Astrocyte of the hippocampus (primary cell): ENCODE measurements at regions not wholly inside any gene's neighbourhood (a gene's known extent, or its start where the extent isn't known, plus 50 kb on each side); places are given as distances from the start of the nearest gene placed in this dataset.

Source experiments
- DNase-seq: peaks from one replicate; pipeline ENCODE4 v3.0.0; 2011; ENCODE audit warnings: low read depth, low spot score

GRCh38 chr17:77378318-77379064, 237.7 kb downstream of the SEC14L1 start:
- DNase-seq: no peak

DNA sequence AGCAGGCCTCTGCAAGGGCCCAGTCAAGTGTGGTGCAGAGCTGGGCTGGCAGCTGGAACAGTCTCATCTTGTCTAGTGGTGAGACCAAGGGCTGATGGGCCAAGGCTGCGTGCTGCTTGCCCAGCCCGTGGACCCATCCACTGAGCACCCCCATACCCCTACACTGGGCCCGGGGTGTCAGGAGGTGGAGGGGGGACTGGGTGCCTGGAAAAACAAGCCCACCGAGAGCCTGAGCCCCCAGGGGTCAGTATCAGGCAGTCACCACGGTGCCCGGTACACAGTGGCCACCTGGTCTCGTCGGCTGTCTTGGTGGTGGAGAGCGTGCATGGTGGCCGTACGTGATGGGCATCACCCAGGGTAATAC, 238.3 kb downstream of the SEC14L1 start:
- DNase-seq: no peak

DNA sequence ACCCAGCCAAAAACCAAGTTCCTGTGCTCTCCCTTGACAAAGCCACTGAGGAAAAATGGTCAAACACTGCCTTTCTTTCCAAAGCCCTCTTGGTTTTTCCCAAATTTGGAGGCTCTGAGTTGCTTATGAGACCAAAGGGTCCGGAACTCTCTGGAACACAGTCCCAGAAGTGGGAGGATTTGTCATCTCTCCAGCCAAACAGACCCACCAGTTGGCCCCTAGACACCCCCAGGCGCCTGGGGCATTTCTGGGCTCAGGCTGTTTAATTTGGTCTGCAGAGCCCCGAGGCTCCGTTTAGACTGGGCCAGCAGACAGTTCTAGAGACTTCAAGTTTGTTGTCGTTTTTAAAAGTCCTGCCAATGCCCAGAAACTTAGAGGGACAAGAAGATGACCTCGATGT, 239.1 kb downstream of the SEC14L1 start:
- no peak for DNase-seq

DNA sequence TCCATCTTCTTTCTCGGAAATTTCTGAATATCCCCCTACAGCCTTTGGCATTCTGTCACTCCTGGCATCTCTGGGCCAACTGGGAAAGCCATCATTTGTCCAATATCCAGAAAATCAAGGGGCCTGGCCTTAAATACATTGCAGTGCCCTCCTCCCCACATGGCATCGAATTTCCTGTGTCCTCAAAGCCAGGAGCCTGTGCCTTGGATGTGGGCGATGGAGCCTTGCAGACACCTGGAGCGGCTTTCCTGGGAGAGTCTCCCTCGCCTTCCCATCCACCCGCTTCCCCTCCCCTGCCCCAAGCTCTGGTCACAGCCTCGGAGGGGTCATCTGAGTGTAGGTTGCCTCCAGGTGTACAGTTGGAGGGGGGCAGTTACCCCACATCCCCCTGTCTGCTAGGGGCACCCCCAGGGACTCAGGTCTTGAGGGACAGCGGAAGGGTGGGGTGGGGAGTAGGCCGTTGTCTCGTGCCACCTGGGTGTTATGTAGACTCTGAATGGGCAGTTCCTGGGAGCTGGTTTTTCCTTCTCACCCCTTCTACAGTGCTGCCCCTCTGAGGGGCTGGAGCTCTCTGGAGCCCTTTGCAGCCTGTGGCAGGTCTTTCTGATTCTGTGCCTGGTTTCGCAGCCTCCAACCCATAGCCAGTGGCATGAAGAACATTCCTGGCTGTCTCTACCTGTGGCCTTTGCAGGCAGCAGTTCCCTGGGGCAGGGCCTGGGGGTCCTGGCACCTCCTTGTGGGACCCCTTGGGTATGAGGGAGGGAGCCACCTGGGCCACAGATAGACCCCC, 239.8 kb downstream of the SEC14L1 start:
- no peak for DNase-seq

DNA sequence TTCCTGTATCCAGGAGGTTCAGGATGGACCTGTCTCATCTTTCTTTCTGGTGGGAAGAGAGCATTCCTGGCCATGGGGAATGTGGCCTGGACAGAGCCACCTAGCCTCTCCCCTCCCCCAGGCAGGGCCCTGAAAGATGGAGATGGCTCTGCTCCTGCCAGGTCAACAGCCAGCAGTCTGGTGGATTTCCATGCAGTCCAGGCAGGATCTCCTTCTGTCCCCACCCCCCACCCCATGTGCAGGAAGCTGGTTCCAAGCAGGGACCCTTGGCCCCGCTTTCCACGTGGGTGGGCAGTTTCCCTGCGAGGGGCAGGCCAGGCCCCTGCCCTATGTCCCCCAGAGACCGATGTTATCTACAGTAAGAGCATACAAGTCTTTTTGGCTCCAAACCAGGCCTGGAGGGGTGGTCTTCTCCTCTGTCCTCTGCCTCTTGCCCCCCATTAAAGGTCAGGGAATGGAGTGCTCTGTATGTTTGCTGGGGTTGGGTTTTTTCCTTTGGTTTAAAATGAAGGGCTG, 240.5 kb downstream of the SEC14L1 start:
- DNase-seq: no peak

DNA sequence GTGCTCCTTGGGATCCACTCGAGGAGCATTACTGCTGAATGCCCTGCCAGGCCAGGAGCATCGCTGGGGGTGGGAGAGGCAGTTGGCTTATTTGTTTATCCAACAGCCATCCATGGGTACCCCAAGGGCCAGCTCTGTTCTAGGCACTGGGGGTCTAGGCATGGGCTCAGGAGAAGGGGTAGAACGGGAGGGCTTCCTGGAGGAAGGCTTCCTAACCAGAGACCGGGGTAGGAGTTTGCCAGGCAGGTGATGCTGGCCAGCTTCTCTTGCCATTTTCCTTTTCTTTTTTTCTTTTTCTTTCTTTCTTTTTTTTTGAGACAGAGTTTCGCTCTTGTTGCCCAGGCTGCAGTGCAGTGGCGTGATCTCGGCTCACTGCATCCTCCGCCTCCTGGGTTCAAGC, 241.0 kb downstream of the SEC14L1 start:
- no peak for DNase-seq

DNA sequence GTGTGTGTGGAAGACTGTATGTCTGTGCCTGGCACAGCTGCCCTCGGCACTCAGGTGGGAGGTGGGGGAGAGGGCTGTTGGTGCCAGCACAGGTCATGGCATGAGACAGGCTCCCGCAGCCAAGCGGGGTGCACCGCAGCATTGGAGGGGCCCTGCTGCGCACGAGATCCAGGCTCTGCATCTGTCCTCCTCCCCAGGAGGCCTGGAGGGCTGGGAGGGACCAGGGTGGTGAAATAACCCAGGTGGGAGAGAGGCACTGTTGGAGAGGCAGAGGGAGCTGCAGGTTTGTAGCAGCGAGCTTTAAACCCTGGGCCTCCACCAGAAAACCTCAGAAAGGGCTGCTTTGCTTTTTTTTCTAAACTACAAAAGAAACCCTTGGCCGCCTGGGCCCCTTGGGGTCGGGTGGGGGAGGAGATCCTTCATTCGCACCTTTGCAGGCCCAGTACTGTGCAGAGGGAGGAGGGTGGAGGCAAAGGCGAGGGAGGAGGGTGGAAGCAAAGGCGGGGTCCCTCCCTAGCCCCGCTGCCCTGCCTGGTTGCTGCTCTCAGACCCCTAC, 241.7 kb downstream of the SEC14L1 start:
- no peak for DNase-seq

DNA sequence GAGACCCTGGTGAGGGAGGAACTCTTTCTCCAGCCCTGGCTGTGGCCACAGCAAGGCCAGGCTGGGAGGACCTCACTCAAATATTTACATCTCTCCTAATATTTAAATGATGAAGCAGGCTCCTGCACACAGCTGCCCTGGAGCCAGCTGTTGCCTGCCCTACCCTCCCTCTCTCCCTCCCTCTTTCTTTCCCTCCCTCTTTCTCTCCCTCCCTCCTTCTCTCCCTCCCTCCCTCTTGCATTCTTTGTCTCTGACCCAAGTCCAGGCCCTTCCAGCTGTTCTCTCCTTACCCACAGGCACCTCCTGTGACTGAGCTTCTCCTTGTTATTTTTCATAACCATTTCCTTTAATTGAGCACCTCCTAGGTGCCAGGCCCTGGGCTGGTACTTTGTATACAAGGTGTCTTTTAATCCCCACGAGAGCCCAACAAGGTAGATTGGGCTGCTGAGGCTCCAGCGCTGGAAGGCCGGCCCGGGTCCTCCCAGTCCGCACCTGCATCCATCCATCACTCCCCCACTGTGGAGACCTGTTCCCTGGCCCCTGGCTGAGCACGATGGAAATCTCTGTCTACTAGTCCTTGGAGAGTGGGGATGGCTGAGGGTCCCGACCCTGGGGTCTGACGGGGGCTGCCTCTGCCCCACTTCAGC, 242.3 kb downstream of the SEC14L1 start:
- no peak for DNase-seq

GRCh38 chr17:77383613-77384608, 243.1 kb downstream of the SEC14L1 start:
- DNase-seq: peak; percentile 59

DNA sequence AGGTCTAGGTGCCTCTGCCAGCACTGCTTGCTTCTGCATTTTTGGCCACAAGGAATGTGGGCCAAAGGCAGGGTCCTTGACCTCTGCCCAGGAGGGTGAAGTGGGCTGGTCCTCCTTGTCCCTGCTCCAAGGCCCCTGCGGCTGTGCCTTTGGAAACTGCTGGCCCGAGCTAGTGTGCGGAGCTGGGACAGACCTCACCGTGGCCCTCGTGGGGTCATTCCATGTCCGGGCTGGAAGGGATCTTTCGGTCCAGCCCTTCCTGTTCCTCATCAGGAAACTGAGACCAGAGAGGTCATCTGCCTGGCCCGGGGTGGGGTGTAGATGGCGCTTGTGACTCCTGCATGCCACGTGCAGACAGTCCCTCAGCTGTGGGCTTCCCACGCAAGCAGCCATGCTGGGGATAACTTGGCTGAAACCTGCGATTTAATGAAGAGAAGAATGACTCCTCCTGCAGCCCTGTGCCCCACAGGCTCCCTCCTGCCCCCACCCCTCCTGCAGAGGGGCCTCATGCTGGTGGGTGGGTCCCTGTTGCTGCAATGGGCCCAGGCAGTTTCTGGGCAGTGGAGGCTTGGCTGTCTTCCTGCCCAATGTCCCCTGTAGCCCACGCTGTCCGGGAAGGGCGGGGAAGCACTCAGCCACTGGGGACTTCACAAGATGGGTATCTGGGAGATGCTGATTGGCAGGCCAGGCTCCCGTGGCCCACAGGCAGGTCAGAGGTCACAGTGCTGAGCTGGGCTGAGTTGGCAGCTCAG, 245.2 kb downstream of the SEC14L1 start:
- no peak for DNase-seq

DNA sequence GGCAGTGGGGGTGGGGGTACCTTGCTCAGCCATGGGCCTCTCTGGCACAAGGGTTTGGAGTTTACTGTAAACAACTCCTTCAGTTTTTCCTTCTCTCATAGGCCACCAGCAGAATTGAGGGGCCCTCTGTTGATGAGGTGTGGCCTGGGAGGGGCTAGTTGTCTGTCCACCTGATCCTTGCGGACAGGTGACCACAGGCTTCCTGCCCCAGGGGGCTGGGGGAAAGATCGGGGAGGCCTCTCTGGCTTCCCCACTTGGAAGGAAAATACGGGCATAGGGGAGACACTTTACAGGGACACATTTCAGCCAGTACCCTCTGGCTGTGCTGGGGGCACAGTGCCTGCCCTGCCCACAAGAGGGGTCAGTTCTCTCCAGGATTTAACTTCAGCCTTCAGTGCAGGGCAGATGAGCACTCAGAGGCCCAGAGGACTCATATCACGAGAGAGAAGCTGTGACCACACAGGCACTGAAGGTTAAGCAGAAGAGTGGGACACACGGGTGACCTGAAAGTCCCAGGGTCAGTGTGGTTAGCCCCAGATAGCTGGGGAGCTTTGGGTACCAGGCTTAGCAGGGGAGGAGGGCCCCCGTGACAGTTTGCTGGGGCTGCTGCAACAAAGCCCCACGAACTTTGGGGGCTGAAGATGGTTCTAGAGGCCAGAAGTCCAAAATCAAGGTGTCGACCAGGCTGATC, 245.9 kb downstream of the SEC14L1 start:
- DNase-seq: no peak

DNA sequence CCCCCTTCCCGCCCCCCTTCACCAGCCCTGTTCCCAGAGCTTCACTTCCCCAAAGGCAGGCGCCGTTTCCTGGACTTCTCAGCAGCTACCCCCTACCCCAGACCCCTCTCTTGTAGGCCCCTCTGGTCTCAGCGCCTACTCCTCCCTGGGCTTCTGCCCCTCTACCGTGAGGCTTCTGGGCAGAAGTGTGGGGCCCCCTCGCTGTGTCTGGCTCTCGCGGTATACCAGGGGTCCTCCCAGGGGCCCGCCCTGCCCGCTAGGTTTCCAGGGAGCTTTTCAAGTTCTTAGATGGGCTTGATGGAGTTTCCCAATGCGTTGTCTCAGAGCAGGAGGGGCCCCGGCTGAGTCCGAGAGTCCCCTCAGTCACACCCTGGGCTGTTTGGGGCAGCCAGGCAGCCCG, 247.1 kb downstream of the SEC14L1 start:
- DNase-seq: no peak

DNA sequence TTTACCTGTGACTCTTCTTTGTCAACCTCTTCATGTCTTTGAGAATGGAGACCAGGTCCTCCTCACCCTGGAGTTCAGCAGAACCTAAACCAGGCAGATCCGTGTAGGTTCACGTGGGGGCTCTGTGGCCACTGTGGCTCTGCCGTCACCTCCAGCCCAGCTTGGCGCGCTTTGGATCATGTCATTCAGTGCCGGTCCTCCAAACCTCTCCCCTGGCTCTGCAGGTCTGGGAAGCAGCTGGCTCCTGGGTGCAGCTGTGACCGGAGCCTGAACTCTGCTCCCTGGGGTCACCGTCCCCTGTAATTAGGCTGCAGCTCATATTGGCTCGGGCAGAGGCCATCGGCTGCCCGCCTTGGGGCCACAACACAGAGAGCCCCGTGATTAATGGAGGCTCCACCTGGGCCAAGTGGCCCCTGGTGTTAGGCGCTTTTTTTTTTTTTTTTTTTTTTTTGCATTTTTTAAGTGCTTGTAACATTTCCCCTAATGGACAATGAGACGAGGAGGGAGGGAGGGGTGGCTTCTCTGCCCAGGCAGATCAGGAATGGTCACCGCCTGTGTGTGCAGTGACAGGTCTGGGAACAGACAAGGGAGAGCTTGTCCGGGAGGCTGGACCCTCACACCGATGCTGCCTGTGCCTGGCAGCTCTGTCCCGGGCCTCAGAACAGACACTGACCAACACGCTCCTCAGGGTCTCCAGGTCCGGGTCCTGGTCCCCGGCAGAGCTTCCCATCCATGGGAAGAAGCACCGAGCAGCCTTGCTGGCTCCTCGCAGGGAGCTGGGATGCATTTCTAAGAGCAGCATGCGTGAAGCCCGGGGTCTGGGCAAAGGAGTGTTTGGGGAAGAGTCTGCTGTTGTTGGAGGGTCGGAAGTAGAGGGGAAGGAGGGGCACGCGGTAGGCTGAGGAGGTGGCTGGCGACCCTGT, 247.9 kb downstream of the SEC14L1 start:
- DNase-seq: no peak

GRCh38 chr17:77390870-77391269, 250.1 kb downstream of the SEC14L1 start:
- DNase-seq: no peak

- peak; percentile 97 for DNase-seq
These were observed 251.1 kb downstream of the SEC14L1 start for GRCh38 chr17:77391668-77392375.

DNA sequence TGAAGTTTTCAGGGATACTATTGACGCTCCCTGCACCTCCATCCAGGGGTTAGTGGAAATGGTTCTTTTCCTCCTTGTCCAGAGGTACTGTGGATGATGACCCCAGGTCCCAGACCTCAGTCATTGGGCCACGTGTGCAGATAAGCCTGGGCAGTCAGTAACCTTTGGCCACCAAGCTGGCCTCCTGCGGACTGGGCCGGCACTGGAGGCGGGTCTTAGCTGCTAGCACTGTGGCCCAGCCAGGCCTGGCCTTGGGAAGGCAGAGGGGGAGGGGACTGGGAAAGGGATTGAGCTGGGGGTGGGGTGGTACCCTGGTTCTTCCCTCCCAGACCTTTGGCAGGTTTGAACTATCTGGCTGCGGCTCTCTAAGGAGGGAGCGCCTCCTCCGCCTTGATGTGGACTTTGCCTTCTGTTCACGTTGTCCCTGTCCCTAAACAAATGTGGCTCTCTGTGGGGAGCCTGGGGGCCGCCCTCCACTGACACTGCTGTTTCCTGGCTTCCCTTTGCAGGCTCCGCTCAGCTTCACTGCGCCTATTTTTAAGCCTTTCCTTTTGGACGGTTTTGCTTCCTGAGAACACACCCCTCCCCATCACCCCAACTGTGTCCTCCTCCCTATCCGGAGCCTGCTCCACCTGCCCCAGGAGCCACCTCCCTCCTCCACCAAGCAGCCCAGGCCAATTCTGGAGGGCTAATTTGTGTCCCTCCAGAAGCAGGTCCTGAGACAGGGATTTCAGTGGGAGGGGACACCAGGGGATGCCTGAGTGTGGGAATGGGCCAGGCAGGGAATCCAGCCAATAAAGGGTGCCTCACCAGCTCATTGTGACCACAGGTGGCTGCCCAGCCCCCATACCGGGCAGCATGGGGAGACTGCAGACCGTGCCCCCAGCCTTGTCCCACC, 251.9 kb downstream of the SEC14L1 start:
- no peak for DNase-seq

GRCh38 chr17:77393274-77393600, 252.5 kb downstream of the SEC14L1 start:
- no peak for DNase-seq
